Testis (tissue), 2 donors: ENCODE measurements at regions not wholly inside any gene's neighbourhood (a gene's known extent, or its start where the extent isn't known, plus 50 kb on each side); places are given as distances from the start of the nearest gene placed in this dataset.

Source experiments
- DNase-seq: peaks from one replicate; pipeline ENCODE4 v3.0.0-alpha.2; 2019
- H3K27ac ChIP-seq, 2 donors: fragments of 200-600 bp; sonication (generic); one replicate each; pipeline ENCODE4 v1.5.1; 2019
- H3K27me3 ChIP-seq: fragments of 200-600 bp; sonication (generic); one replicate; pipeline ENCODE4 v1.5.1; 2019
- H3K36me3 ChIP-seq: fragments of 200-600 bp; sonication (generic); one replicate; pipeline ENCODE4 v1.5.1; 2017; ENCODE audit warnings: low read depth; ENCODE audit errors: missing control alignments
- H3K4me1 ChIP-seq: fragments of 200-600 bp; sonication (generic); one replicate; pipeline ENCODE4 v1.5.1; 2019
- H3K4me3 ChIP-seq, 2 donors: fragments of 200-600 bp; sonication (generic); one replicate each; pipeline ENCODE4 v1.5.1; 2017 to 2019
- H3K9me3 ChIP-seq: fragments of 200-600 bp; sonication (generic); one replicate; pipeline ENCODE4 v1.5.1; 2017
- CTCF ChIP-seq, 3 experiments: fragments of 450-650 bp in 2 of 3; fragments of 200-600 bp in 1 of 3; sonication (generic) in 1 of 3; IDR thresholded peaks; one replicate each; pipeline ENCODE4 v1.5.1; 2016 to 2019; ENCODE audit warnings: antibody characterized with exemption in 3 of 3, mild to moderate bottlenecking in 2 of 3, moderate library complexity in 1 of 3
- POLR2A ChIP-seq: fragments of 450-650 bp; IDR thresholded peaks from one replicate; pipeline ENCODE4 v1.6.1; 2017; ENCODE audit warnings: antibody characterized with exemption, mild to moderate bottlenecking, moderate library complexity
- WGBS, 2 donors: methylation state at CpG; one replicate each; pipeline ENCODE4 v1.1.5; 2018; 5-methylcytosine and 5-hydroxymethylcytosine counted together
- intact Hi-C: fragments of 100-400 bp; cut with DNase I; formaldehyde crosslinking; loops from one replicate; pipeline ENCODE4 v1.15.1; 2023; ENCODE audit warnings: low total_unique reads

DNA sequence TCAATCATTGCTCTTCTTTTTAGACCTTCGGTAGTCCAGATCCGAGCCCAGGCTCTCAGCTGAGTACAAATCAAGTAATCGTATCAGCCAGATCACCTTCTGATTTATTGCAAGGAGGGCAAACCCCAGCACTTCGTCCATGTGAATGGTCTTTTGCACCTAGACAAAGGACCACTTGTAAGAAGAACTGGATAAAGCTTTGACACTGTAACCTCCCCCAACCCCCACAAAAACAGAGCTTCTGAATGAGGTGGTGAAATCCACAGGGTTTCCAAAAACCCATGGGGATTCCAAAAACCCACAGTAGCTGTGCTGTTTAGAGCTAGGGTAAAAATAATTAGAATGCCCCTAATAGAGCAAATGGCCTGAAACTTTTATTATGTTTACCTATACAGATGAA lies 148.8 kb upstream of the ODAD2 start:
- DNase-seq: no peak
- H3K4me1 ChIP-seq: no peaks in the 10 kb centered on the region
- no peak for TF ChIP-seq CTCF (IDR thresholded peaks at IDR 0.05)
- no peak for TF ChIP-seq POLR2A
- WGBS, 2 donors: 45 to 70% methylated on average over 4 of the region's 4 CpGs
- no peaks in the 10 kb centered on the region for H3K9me3 ChIP-seq
- H3K27ac ChIP-seq: no peak overlapping the region
- intact Hi-C loops: no loop called here
- no peak overlapping the region for H3K4me3 ChIP-seq
- H3K36me3 ChIP-seq: no peaks in the 10 kb centered on the region
- H3K27me3 ChIP-seq: no peaks in the 10 kb centered on the region

DNA sequence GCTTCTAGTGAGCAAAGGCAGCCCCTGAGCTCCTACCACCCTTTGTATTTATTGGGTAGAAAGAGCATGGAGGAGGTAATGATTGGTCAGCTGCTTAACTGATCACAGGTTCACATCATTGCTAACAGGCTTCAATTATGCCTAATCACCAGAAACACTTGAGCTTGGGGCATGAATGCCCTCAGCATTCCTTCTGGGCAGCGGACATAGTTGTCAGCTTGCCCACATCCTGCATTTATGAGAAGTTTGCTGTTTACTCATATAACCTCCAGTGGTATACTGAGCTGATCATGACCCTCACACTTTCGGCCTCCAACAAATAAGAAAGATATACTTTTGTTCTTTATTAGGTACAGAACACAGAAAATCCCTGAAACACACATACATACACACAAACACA lies 140.3 kb upstream of the ODAD2 start:
- DNase-seq: no peak
- H3K4me3 ChIP-seq: no peak overlapping the region
- H3K4me1 ChIP-seq: no peaks in the 10 kb centered on the region
- TF ChIP-seq CTCF (IDR thresholded peaks at IDR 0.05) (no peak), POLR2A (no peak)
- H3K36me3 ChIP-seq: no peaks in the 10 kb centered on the region
- H3K27ac ChIP-seq: no peak overlapping the region
- intact Hi-C loops: no loop called here
- 86 to 88% methylated on average over 2 of the region's 2 CpGs for WGBS, 2 donors
- no peaks in the 10 kb centered on the region for H3K27me3 ChIP-seq
- H3K9me3 ChIP-seq: no peaks in the 10 kb centered on the region

- no peaks in the 10 kb centered on the region for H3K27me3 ChIP-seq
- intact Hi-C loops: no loop called here
- H3K4me3 ChIP-seq: no peak overlapping the region
- H3K9me3 ChIP-seq: no peaks in the 10 kb centered on the region
- no peaks in the 10 kb centered on the region for H3K4me1 ChIP-seq
- no peaks in the 10 kb centered on the region for H3K36me3 ChIP-seq
- no peak overlapping the region for H3K27ac ChIP-seq
- no peak for DNase-seq
- no peak for TF ChIP-seq POLR2A
- no peak for TF ChIP-seq CTCF (IDR thresholded peaks at IDR 0.05)
- WGBS, 2 donors: 86 to 92% methylated on average over 1 of the region's 1 CpG
Measured at GRCh38 chr10:28137907-28138880, 139.3 kb upstream of the ODAD2 start.

GRCh38 chr10:28135258-28135657 lies 136.4 kb upstream of the ODAD2 start:
- Histone ChIP-seq H3K27ac (no peak overlapping the region), H3K27me3 (no peaks in the 10 kb centered on the region), H3K4me1 (no peaks in the 10 kb centered on the region), H3K9me3 (no peaks in the 10 kb centered on the region), H3K4me3 (no peak overlapping the region), H3K36me3 (no peaks in the 10 kb centered on the region)
- intact Hi-C loops: no loop called here
- DNase-seq: no peak
- TF ChIP-seq POLR2A (no peak), CTCF (IDR thresholded peaks at IDR 0.05) (no peak)

DNA sequence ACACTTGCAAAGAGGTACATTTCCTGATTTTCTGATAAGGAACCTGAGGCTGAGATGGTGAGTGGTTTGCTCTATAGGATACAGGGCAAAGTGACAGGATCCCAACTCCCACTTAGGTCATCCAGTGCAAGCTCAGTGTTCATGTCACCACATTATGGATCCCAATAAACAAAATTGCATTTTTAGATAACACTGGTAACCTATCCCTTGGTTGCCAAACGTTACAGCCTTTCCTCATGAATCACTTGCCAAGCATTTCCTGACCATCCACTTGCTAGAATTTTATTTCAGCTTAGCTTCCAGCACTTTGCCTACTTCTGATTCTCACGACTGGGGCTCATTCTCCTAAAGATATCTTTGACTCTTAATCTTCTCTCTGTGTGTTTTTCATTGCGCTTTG lies 131.4 kb upstream of the ODAD2 start:
- Histone ChIP-seq H3K27me3 (no peaks in the 10 kb centered on the region), H3K27ac (no peak overlapping the region), H3K4me1 (no peaks in the 10 kb centered on the region), H3K36me3 (no peaks in the 10 kb centered on the region), H3K9me3 (no peaks in the 10 kb centered on the region), H3K4me3 (no peak overlapping the region)
- 58 to 62% methylated on average over 3 of the region's 3 CpGs for WGBS, 2 donors
- no peak for DNase-seq
- intact Hi-C loops: no loop called here
- TF ChIP-seq CTCF (IDR thresholded peaks at IDR 0.05) (no peak), POLR2A (no peak)
